ENCODE measurements at regions not wholly inside any gene's neighbourhood (a gene's known extent, or its start where the extent isn't known, plus 50 kb on each side); places are given as distances from the start of the nearest gene placed in this dataset.
"Not testable (repeated sequence)": the region's sequence is repeated elsewhere in the genome, so short reads cannot be mapped to it uniquely, and the experiment has no call there.

- DNase-seq (ENCODE audit: low spot score): not testable (repeated sequence)
These were observed 102.8 kb upstream of the OSBPL11 start for GRCh38 chr3:125697979-125698640.

GRCh38 chr3:125715651-125716050 is 120.4 kb upstream of the OSBPL11 start:
- DNase-seq (ENCODE audit: low spot score): no peak

- not testable (repeated sequence) for DNase-seq (ENCODE audit: low spot score)
These were observed 136.9 kb upstream of the OSBPL11 start for GRCh38 chr3:125732151-125732550.

- DNase-seq (ENCODE audit: low spot score): not testable (repeated sequence)
These were observed 146.9 kb upstream of the OSBPL11 start for GRCh38 chr3:125741991-125742718.

- DNase-seq (ENCODE audit: low spot score): peak; percentile 37
These were observed 147.5 kb upstream of the OSBPL11 start for GRCh38 chr3:125742845-125743244.

- DNase-seq (ENCODE audit: low spot score): peak; percentile 8
These were observed 161.8 kb upstream of the OSBPL11 start for GRCh38 chr3:125757050-125757449.

GRCh38 chr3:125758641-125759130 is 163.4 kb upstream of the OSBPL11 start:
- DNase-seq (ENCODE audit: low spot score): not testable (repeated sequence)

- DNase-seq (ENCODE audit: low spot score): not testable (repeated sequence)
These were observed 167.3 kb upstream of the OSBPL11 start for GRCh38 chr3:125762601-125763000.

- DNase-seq (ENCODE audit: low spot score): peak; percentile 46
These were observed 171.1 kb upstream of the OSBPL11 start for GRCh38 chr3:125766285-125766826.

GRCh38 chr3:125766931-125767330 is 171.6 kb upstream of the OSBPL11 start:
- DNase-seq (ENCODE audit: low spot score): not testable (repeated sequence)

GRCh38 chr3:125767641-125768040 is 172.3 kb upstream of the OSBPL11 start:
- DNase-seq (ENCODE audit: low spot score): no peak

- DNase-seq (ENCODE audit: low spot score): not testable (repeated sequence)
These were observed 173.5 kb upstream of the OSBPL11 start for GRCh38 chr3:125768821-125769220.

- DNase-seq (ENCODE audit: low spot score): not testable (repeated sequence)
These were observed 176.2 kb upstream of the OSBPL11 start for GRCh38 chr3:125771506-125771905.

GRCh38 chr3:125774433-125775034 is 179.2 kb upstream of the OSBPL11 start:
- DNase-seq (ENCODE audit: low spot score): not testable (repeated sequence)

GRCh38 chr3:125775106-125775505 is 179.8 kb upstream of the OSBPL11 start:
- DNase-seq (ENCODE audit: low spot score): not testable (repeated sequence)

- not testable (repeated sequence) for DNase-seq (ENCODE audit: low spot score)
These were observed 180.5 kb upstream of the OSBPL11 start for GRCh38 chr3:125775606-125776294.

GRCh38 chr3:125779276-125779675 is 184.0 kb upstream of the OSBPL11 start:
- not testable (repeated sequence) for DNase-seq (ENCODE audit: low spot score)

- not testable (repeated sequence) for DNase-seq (ENCODE audit: low spot score)
These were observed 184.6 kb upstream of the OSBPL11 start for GRCh38 chr3:125779918-125780317.

GRCh38 chr3:125781678-125782077 is 186.4 kb upstream of the OSBPL11 start:
- DNase-seq (ENCODE audit: low spot score): not testable (repeated sequence)

- DNase-seq (ENCODE audit: low spot score): not testable (repeated sequence)
These were observed 178.7 kb upstream of the ROPN1B start for GRCh38 chr3:125790312-125790711.

GRCh38 chr3:125791021-125791420 is 178.0 kb upstream of the ROPN1B start:
- DNase-seq (ENCODE audit: low spot score): not testable (repeated sequence)

- DNase-seq (ENCODE audit: low spot score): not testable (repeated sequence)
These were observed 159.0 kb upstream of the ROPN1B start for GRCh38 chr3:125810010-125810409.

Measured in SW480 (cell line).